Nephron (organoid): ENCODE measurements at regions not wholly inside any gene's neighbourhood (a gene's known extent, or its start where the extent isn't known, plus 50 kb on each side); places are given as distances from the start of the nearest gene placed in this dataset.
A peak's percentile ranks its signal among the peaks of the same experiment; 100 is the strongest.

Source experiments
- H3K27ac Mint-ChIP-seq, 3 experiments: 2 replicates each; pipeline ENCODE4 v1.8.0; 2020; ENCODE audit warnings: mixed read lengths in 3 of 3, mild to moderate bottlenecking in 2 of 3, moderate library complexity in 1 of 3
- H3K27me3 Mint-ChIP-seq: 2 replicates; pipeline ENCODE4 v1.8.0; 2021; ENCODE audit warnings: low read depth, mild to moderate bottlenecking, moderate library complexity, mixed read lengths
- H3K36me3 Mint-ChIP-seq: 2 replicates; pipeline ENCODE4 v1.8.0; 2020; ENCODE audit warnings: low read depth, mixed read lengths
- H3K4me1 Mint-ChIP-seq: 2 replicates; pipeline ENCODE4 v1.8.0; 2020; ENCODE audit warnings: mixed read lengths
- H3K4me3 Mint-ChIP-seq, 3 experiments: 2 replicates each; pipeline ENCODE4 v1.8.0; 2020; ENCODE audit warnings: mild to moderate bottlenecking in 3 of 3, mixed read lengths in 3 of 3, moderate library complexity in 2 of 3
- H3K9me3 Mint-ChIP-seq: 2 replicates; pipeline ENCODE4 v1.8.0; 2020; ENCODE audit warnings: mixed read lengths
- CTCF ChIP-seq, 3 experiments: fragments of 200-600 bp; sonication (generic); IDR thresholded peaks; one replicate each; pipeline ENCODE4 v1.5.0; 2021; ENCODE audit warnings: antibody characterized with exemption in 3 of 3; ENCODE audit not compliant: unreplicated experiment in 3 of 3

DNA sequence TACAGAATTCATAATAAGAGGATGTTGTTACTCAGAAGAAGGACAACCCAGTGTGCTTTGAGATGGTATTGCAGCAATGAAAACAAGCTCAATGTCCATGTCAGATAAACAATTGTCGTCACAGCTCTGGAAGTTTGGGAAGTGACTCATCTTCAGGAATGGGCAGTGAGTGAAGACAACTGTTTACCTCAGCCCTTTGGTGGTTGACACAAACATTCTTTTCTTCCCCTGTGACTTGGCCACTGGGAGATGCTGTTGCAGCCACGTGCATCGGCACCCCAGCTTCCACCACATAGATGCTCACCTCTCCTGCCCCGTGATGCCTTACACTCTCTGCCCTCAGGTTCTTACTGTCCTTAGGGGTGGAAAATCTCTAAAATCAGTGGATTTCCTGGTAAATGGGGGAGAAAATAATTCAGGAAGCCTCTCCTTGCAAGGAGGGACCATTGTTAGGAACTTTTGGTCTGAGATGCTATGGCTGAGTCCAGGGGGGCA is 114.1 kb upstream of the GALNT15 start:
- Mint-ChIP-seq H3K4me3 (no peak overlapping the region), H3K36me3 (no peaks in the 10 kb centered on the region)

GRCh38 chr3:16060945-16061344 is 113.5 kb upstream of the GALNT15 start:
- Mint-ChIP-seq H3K36me3 (no peaks in the 10 kb centered on the region), H3K4me3 (no peak overlapping the region), H3K27ac (peak overlapping the region in 2 of 3 experiments; percentile 33 to 87), H3K27me3 (peaks cover 6% of the 10 kb centered on the region), H3K4me1 (peaks cover 38% of the 10 kb centered on the region), H3K9me3 (no peaks in the 10 kb centered on the region)
- no peak for TF ChIP-seq CTCF (IDR thresholded peaks at IDR 0.05; ENCODE audit: unreplicated experiment in 3 of 3)

More for the DNA sequence above, 114.1 kb upstream of the GALNT15 start:
- no peak for TF ChIP-seq CTCF (IDR thresholded peaks at IDR 0.05; ENCODE audit: unreplicated experiment in 3 of 3)
- Mint-ChIP-seq H3K27me3 (peaks cover 6% of the 10 kb centered on the region), H3K4me1 (peaks cover 42% of the 10 kb centered on the region), H3K27ac (peak overlapping the region in 2 of 3 experiments; percentile 33 to 87), H3K9me3 (no peaks in the 10 kb centered on the region)

DNA sequence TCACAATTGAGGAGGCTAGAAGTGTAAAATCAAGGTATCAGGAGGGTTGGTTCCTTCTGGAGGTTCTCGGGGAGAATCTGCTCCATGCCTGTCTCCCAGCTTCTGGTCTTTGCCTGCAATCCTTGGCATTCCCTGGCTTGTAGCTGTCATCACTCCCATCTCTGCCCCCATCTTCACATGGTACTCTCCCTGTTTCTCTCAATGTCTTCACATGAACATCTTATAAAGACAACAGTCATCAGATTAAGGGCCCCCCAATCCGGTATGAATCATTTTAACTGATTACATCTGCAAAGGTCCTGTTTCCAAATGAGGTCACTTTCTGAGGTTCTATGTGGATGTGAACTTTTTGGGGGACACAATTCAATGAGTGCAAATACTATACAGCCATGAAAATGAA is 113.0 kb upstream of the GALNT15 start:
- H3K4me3 Mint-ChIP-seq = no peak overlapping the region
- H3K27ac Mint-ChIP-seq = peak overlapping the region in 2 of 3 experiments; percentile 33 to 87
- no peaks in the 10 kb centered on the region for H3K9me3 Mint-ChIP-seq
- no peaks in the 10 kb centered on the region for H3K36me3 Mint-ChIP-seq
- no peak for TF ChIP-seq CTCF (IDR thresholded peaks at IDR 0.05; ENCODE audit: unreplicated experiment in 3 of 3)
- H3K4me1 Mint-ChIP-seq = peaks cover 34% of the 10 kb centered on the region
- H3K27me3 Mint-ChIP-seq = peaks cover 6% of the 10 kb centered on the region

DNA sequence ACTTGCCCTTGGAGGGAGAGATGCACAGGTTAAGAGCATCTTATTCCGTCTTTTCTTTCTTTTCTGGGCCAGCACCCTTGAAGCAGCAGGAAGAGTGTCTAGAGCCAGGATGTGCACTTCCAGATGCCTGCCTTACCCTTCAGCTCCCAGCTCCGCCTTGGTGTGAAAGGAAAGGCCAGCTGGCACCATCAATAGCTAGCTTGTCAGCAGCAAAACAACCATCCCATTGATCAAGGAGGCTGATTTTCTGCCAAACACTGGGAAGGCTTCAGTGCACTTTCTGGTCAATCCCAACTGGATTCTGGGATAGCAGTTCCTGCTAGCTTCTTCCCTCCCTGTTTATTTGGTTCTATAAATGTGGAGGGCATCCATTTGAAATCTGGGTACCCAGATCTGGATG is 110.9 kb upstream of the GALNT15 start:
- no peaks in the 10 kb centered on the region for H3K36me3 Mint-ChIP-seq
- H3K27me3 Mint-ChIP-seq = peaks cover 6% of the 10 kb centered on the region
- H3K27ac Mint-ChIP-seq = no peak overlapping the region
- H3K4me1 Mint-ChIP-seq = peaks cover 34% of the 10 kb centered on the region
- TF ChIP-seq CTCF (IDR thresholded peaks at IDR 0.05; ENCODE audit: unreplicated experiment in 3 of 3) = no peak
- H3K4me3 Mint-ChIP-seq = no peak overlapping the region
- no peaks in the 10 kb centered on the region for H3K9me3 Mint-ChIP-seq

DNA sequence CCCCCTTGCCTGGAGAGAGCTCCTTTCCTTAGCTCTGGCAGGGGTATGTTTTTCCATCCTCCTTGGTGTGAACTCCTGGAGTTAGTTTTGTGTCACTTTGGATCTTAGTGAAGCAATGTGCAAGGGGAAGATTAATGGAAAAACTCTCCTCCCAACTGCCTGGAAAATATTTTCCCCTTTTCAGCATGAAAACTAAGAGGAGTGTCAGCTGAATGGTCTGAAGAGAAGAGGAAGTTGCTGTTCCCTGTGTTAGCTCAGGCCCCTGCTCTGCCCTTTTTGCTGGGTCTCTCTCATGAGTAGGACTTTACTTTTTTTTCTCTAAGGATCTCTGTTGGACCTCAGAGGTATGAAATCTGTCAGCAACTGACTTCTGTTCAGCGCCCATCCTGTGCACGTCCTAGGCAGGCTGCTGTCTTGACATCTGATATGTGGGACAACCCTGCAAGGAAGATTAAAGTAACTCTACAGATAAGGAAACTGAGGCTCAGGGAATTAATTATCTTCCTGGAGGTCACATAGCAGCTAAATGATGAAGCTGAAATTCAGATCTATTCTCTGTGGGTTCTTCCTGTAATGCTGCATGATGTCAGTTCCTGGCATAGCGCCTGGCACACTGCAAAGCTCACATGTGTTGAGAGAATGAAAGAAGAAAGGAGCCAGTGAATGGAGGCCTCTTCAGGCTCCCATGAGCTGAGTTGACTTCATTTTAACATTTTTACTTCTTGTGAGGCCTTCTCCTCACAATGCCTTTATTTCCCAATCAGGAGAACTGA is 109.7 kb upstream of the GALNT15 start:
- H3K9me3 Mint-ChIP-seq = no peaks in the 10 kb centered on the region
- peaks cover 40% of the 10 kb centered on the region for H3K4me1 Mint-ChIP-seq
- H3K36me3 Mint-ChIP-seq = no peaks in the 10 kb centered on the region
- H3K27ac Mint-ChIP-seq = peak overlapping the region; percentile 34 to 70 (median 43)
- H3K27me3 Mint-ChIP-seq = peaks cover 6% of the 10 kb centered on the region
- no peak overlapping the region for H3K4me3 Mint-ChIP-seq
- no peak for TF ChIP-seq CTCF (IDR thresholded peaks at IDR 0.05; ENCODE audit: unreplicated experiment in 3 of 3)

- H3K4me1 Mint-ChIP-seq = peaks cover 27% of the 10 kb centered on the region
- no peak for TF ChIP-seq CTCF (IDR thresholded peaks at IDR 0.05; ENCODE audit: unreplicated experiment in 3 of 3)
- H3K27me3 Mint-ChIP-seq = peaks cover 4% of the 10 kb centered on the region
- no peaks in the 10 kb centered on the region for H3K36me3 Mint-ChIP-seq
- no peaks in the 10 kb centered on the region for H3K9me3 Mint-ChIP-seq
- H3K27ac Mint-ChIP-seq = no peak overlapping the region
- no peak overlapping the region for H3K4me3 Mint-ChIP-seq
Observed at GRCh38 chr3:16066545-16066944, 107.9 kb upstream of the GALNT15 start.
